ENCODE measurements at regions not wholly inside any gene's neighbourhood (a gene's known extent, or its start where the extent isn't known, plus 50 kb on each side); places are given as distances from the start of the nearest gene placed in this dataset.

- Histone ChIP-seq H3K36me3 (no peaks in the 10 kb centered on the region), H3K27me3 (no peaks in the 10 kb centered on the region), H3K4me1 (no peaks in the 10 kb centered on the region), H3K4me3 (no peak overlapping the region), H3K9me3 (peaks cover 0 to 59% (median 17%) of the 10 kb centered on the region in 11 donors), H3K27ac (no peak overlapping the region)
- DNase-seq (no peak), ATAC-seq (no peak)
- 57 to 68% methylated on average over 2 of the region's 2 CpGs for WGBS, 2 donors
- no peak for TF ChIP-seq CTCF (IDR thresholded peaks at IDR 0.05)
- intact Hi-C loops (cut with DNase I), result no loop called here
Observed at GRCh38 chr3:1892459-1892858, 206.2 kb upstream of the CNTN4 start.

- ATAC-seq, result no peak
- 81% methylated on average over 4 of the region's 4 CpGs for WGBS, 2 donors
- H3K36me3 ChIP-seq, result no peaks in the 10 kb centered on the region
- H3K4me3 ChIP-seq, result no peak overlapping the region
- peaks cover 0 to 3% (median 0%) of the 10 kb centered on the region in 11 donors for H3K9me3 ChIP-seq
- intact Hi-C loops (cut with DNase I), result no loop called here
- no peak overlapping the region for H3K27ac ChIP-seq
- H3K27me3 ChIP-seq, result no peaks in the 10 kb centered on the region
- TF ChIP-seq CTCF (IDR thresholded peaks at IDR 0.05), result no peak
- no peak for DNase-seq
- no peaks in the 10 kb centered on the region for H3K4me1 ChIP-seq
Observed at GRCh38 chr3:1902416-1902815, 196.2 kb upstream of the CNTN4 start.

GRCh38 chr3:1903111-1903510, 195.6 kb upstream of the CNTN4 start:
- ATAC-seq (no peak), DNase-seq (no peak)
- Histone ChIP-seq H3K36me3 (no peaks in the 10 kb centered on the region), H3K4me1 (no peaks in the 10 kb centered on the region), H3K4me3 (no peak overlapping the region), H3K27me3 (no peaks in the 10 kb centered on the region), H3K9me3 (peaks cover 0 to 3% (median 0%) of the 10 kb centered on the region in 11 donors), H3K27ac (no peak overlapping the region)
- TF ChIP-seq CTCF (IDR thresholded peaks at IDR 0.05), result no peak
- intact Hi-C loops (cut with DNase I), result no loop called here
- 71 to 72% methylated on average over 3 of the region's 3 CpGs for WGBS, 2 donors

DNA sequence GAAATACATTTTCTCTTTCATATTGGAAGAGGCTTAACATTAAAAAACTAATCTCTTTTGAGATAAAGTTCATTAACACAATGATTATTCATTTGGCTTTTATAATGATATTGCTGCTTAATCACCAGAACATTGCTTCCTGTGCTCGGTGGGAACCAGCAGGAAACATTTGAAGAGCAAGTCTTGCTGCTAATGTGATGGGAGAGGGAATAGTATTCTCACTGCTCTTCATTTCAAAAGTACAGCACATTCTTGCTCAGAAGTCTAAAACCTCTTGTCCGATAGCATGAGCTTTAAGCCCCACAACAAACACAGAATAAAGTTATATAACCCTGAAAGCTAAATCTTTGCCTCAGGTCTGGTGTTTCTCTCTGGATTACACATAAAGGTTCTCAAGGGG, 190.8 kb upstream of the CNTN4 start:
- DNase-seq (no peak), ATAC-seq (no peak)
- intact Hi-C loops (cut with DNase I), result no loop called here
- TF ChIP-seq CTCF (IDR thresholded peaks at IDR 0.05), result no peak
- Histone ChIP-seq H3K4me3 (no peak overlapping the region), H3K27ac (no peak overlapping the region), H3K27me3 (no peaks in the 10 kb centered on the region), H3K4me1 (no peaks in the 10 kb centered on the region), H3K9me3 (peaks cover 0 to 5% (median 0%) of the 10 kb centered on the region in 11 donors), H3K36me3 (no peaks in the 10 kb centered on the region)
- WGBS, 2 donors, result 47 to 50% methylated on average over 2 of the region's 2 CpGs
